Adrenal gland (tissue), 5 donors: ENCODE measurements at regions not wholly inside any gene's neighbourhood (a gene's known extent, or its start where the extent isn't known, plus 50 kb on each side); places are given as distances from the start of the nearest gene placed in this dataset.

Experiments used
- POLR2A ChIP-seq, 2 donors: fragments of 450-650 bp; IDR thresholded peaks; one replicate each; pipeline ENCODE4 v1.6.1; 2017; ENCODE audit warnings: antibody characterized with exemption in 2 of 2, mild to moderate bottlenecking in 2 of 2, moderate library complexity in 1 of 2
- TF ChIP-seq, protein P1 (sequence below), 6 experiments: fragments of 450-650 bp in 4 of 6; fragments of 200-600 bp in 2 of 6; sonication (generic) in 1 of 6; IDR thresholded peaks; 1 replicate in 5 of 6; 2 replicates in 1 of 6; pipeline versions ENCODE4 v1.5.1 to v1.8.0; 2016 to 2021; ENCODE audit warnings: antibody characterized with exemption in 6 of 6, mild to moderate bottlenecking in 2 of 6, moderate library complexity in 1 of 6
- donor health status: DM: no; HTN: no; CAD: no.

DNA sequence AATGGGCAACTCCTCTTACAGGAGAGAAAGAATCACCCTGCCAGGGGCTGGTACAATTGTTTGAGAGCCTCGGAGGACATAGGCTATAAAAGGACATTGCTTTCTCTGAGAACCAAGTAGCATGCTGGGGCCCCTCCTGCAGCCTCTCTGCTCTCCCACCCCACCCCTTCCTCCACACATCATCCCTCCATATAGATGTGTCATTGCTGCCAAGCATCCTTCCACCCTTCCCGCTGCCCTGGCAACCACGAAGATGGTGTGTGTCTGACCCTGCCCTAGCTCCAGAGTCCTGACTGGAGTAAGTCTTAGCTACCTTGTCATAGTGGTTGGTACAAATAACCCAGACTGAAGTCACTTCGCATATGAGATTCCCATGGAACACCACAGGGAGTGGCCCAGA is 129.7 kb downstream of the SNX5 start:
- TF ChIP-seq, protein P1, sequence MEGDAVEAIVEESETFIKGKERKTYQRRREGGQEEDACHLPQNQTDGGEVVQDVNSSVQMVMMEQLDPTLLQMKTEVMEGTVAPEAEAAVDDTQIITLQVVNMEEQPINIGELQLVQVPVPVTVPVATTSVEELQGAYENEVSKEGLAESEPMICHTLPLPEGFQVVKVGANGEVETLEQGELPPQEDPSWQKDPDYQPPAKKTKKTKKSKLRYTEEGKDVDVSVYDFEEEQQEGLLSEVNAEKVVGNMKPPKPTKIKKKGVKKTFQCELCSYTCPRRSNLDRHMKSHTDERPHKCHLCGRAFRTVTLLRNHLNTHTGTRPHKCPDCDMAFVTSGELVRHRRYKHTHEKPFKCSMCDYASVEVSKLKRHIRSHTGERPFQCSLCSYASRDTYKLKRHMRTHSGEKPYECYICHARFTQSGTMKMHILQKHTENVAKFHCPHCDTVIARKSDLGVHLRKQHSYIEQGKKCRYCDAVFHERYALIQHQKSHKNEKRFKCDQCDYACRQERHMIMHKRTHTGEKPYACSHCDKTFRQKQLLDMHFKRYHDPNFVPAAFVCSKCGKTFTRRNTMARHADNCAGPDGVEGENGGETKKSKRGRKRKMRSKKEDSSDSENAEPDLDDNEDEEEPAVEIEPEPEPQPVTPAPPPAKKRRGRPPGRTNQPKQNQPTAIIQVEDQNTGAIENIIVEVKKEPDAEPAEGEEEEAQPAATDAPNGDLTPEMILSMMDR (IDR thresholded peaks at IDR 0.05), result no peak
- no peak for TF ChIP-seq POLR2A (IDR thresholded peaks at IDR 0.05)
